HG03175 (cell line): ENCODE measurements at regions not wholly inside any gene's neighbourhood (a gene's known extent, or its start where the extent isn't known, plus 50 kb on each side); places are given as distances from the start of the nearest gene placed in this dataset.
"Not testable (repeated sequence)": the region's sequence is repeated elsewhere in the genome, so short reads cannot be mapped to it uniquely, and the experiment has no call there.

ENCODE experiments used
- ATAC-seq: cut with Tn5 transposase; IDR thresholded peaks from one replicate; pipeline ENCODE4 v1.9.1; 2021; ENCODE audit warnings: mild to moderate bottlenecking, moderate library complexity; ENCODE audit not compliant: unreplicated experiment

- ATAC-seq, result no peak
Observed at GRCh38 chrX:64853424-64853823, 122.8 kb downstream of the ZC4H2 start.

DNA sequence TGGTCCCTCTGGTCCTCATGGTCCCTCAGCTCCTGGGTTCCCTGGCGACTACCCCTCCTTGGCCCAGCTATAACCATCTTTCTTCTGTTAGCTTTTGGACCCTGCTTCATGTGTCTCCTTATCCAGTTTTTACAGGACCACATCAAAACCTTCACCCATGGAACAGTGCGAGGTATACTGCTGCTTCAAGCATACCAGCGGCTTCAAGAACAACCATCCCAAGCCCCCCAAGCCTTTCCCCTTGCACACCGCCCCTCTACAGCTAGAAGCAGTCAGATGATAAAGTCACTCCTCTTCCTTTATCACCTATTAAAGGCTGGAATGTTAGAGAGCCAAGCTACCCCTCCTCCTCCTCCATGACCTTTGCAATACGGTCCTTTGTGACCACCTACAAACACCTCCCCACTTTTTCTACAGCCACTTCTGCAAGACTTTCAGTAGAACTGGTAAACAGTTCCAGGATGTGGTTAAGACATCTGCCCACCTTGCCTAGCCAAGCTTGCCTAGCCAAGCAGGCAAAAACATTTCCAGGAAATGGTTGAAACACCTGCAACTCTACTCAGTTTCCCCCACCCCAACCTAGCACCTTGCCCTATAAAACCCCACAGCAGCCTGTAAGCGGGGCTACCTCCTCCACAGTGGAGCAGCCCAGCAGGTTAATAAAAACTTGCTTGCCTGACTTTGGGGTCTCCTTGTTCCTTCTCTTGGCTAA, 125.7 kb downstream of the ZC4H2 start:
- peak; percentile 66 for ATAC-seq

DNA sequence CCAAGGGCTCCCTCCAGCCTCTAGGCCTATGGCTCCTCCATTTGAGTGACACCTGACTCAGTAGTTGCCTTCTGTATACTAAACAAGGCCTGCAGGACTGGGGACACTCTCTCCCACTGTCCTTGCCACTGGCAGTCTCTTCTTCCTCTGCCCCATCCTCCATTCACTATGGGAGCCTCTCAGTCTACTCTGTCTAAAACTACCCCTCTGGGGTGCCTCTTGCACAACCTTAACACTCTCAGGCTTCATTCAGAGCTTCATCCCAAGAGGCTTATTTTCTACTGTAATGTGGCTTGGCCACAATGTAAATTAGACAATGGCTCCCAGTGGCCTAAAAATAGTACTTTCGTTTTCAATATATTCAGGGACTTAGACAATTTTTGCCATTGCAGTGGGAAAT, 133.0 kb downstream of the ZC4H2 start:
- ATAC-seq, result no peak

DNA sequence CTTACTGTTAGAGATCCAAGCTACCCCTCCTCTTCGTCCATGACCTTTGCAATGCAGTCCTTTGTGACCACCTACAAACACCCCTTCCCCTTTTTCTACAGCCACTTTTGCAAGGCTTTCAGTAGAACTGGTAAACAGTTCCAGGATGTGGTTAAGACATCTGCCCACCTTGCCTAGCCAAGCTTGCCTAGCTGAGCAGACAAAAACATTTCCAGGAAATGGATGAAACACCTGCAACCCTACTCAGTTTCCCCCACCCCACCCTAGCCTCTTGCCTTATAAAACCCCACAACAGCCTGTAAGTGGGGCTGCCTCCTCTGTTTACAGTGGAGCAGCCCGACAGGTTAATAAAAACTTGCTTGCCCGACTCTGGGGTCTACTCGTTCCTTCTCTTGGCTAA, 133.8 kb downstream of the ZC4H2 start:
- no peak for ATAC-seq

GRCh38 chrX:64805683-64806082, 170.6 kb downstream of the ZC4H2 start:
- no peak for ATAC-seq

GRCh38 chrX:64792598-64793337, 183.5 kb downstream of the ZC4H2 start:
- no peak for ATAC-seq

- no peak for ATAC-seq
Observed at GRCh38 chrX:64782923-64783322, 193.3 kb downstream of the ZC4H2 start.

- no peak for ATAC-seq
Observed at GRCh38 chrX:64758047-64758446, 218.2 kb downstream of the ZC4H2 start.

DNA sequence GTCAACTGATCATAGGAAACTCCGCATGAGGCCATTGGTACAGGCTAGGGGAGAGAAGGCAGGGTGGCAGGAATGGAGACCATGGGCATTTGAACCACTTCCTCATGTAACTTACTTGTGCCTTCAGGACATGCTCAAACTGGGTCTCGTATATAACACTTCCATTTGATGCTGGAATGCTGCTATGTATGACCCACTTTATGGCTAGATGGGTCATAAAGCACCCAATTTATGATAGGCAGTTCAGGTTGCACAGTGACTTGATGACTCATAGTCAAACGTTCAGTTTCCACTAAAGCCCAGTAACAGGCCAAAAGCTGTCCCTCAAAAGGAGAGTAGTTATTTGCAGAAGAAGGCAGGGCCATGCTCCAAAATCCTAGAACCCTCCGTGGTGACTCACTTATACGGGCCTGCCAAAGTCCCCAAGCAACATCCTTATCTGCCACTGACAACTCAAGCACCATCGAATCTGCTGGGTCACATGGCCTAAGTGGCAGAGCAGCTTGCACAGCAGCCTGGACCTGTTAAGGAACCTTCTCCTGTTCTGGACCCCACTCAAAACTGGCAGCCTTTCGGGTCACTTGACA, 236.4 kb downstream of the ZC4H2 start:
- no peak for ATAC-seq

DNA sequence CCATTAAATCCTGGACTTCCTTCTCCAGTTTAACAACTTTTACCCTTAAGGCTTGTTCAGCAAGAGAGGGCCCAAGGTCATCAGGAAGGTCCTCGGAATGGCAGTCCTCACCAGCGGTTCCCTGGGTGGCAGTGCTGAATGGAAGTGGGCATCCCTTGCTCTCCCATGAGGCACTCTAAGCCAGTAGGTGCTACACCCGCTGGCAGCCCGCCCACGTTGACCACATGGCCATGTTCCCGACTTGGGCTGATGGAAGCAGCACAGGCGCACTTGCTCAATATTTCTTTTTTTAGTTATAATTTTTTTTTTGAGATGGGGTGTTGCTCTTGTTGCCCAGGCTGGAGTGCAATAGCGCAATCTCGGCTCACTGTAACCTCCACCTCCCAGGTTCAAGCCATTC, 277.9 kb downstream of the ZC4H2 start:
- ATAC-seq, result no peak

- not testable (repeated sequence) for ATAC-seq
Observed at GRCh38 chrX:64695372-64695771, 280.9 kb downstream of the ZC4H2 start.

DNA sequence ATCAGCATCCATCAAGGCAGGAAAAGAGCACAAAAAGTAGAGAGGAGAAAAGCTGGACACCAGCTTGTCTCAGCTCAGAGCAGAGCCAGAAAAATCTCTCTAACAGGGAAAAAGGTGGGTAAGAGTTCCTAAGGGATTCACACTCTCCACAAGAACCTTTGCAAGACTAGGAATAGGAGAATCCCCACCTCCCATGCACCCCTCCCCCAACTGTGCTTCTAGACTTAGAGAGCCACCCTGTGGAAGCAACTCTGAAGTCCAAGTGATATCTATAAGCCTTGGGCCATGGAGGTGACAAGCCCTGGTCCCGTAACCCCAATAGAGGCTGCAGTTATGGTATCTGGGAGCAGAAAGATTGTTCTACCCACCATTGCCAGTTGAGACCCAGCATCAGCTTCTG, 267.6 kb upstream of the MTMR8 start:
- no peak for ATAC-seq

- ATAC-seq, result not testable (repeated sequence)
Observed at GRCh38 chrX:64657229-64657628, 262.0 kb upstream of the MTMR8 start.

GRCh38 chrX:64642482-64642881, 247.2 kb upstream of the MTMR8 start:
- no peak for ATAC-seq
